Nephron progenitor cell (in vitro differentiated cells): ENCODE measurements at regions not wholly inside any gene's neighbourhood (a gene's known extent, or its start where the extent isn't known, plus 50 kb on each side); places are given as distances from the start of the nearest gene placed in this dataset.

ENCODE experiments used
- DNase-seq: peaks from one replicate; pipeline ENCODE4 v3.0.0; 2021
- H3K27ac Mint-ChIP-seq: 2 replicates; pipeline ENCODE4 v1.8.0; 2021; ENCODE audit warnings: mild to moderate bottlenecking, moderate library complexity, mixed read lengths
- H3K27me3 Mint-ChIP-seq: 2 replicates; pipeline ENCODE4 v1.8.0; 2021; ENCODE audit warnings: mild to moderate bottlenecking, low read depth, mixed read lengths; ENCODE audit not compliant: poor library complexity
- H3K36me3 Mint-ChIP-seq: 2 replicates; pipeline ENCODE4 v1.8.0; 2021; ENCODE audit warnings: low read depth, mixed read lengths
- H3K4me1 Mint-ChIP-seq: 2 replicates; pipeline ENCODE4 v1.8.0; 2021; ENCODE audit warnings: mixed read lengths
- H3K4me3 Mint-ChIP-seq: 2 replicates; pipeline ENCODE4 v1.8.0; 2021; ENCODE audit warnings: mild to moderate bottlenecking, moderate library complexity, mixed read lengths
- H3K9me3 Mint-ChIP-seq: 2 replicates; pipeline ENCODE4 v1.8.0; 2021; ENCODE audit warnings: mild to moderate bottlenecking, moderate library complexity, mixed read lengths
- CTCF ChIP-seq: fragments of 200-600 bp; sonication (generic); IDR thresholded peaks from 2 replicates; pipeline ENCODE4 v1.5.0; 2021; ENCODE audit warnings: antibody characterized with exemption

- Mint-ChIP-seq H3K27ac (no peak overlapping the region), H3K27me3 (peaks cover 7% of the 10 kb centered on the region), H3K4me3 (no peak overlapping the region), H3K9me3 (no peaks in the 10 kb centered on the region), H3K4me1 (no peaks in the 10 kb centered on the region), H3K36me3 (no peaks in the 10 kb centered on the region)
- DNase-seq, result no peak
- TF ChIP-seq CTCF, result no peak
These were observed 425.3 kb upstream of the FANCL start for GRCh38 chr2:58666323-58666970.

- Mint-ChIP-seq H3K9me3 (no peaks in the 10 kb centered on the region), H3K4me1 (no peaks in the 10 kb centered on the region), H3K4me3 (no peak overlapping the region), H3K27me3 (peaks cover 5% of the 10 kb centered on the region), H3K36me3 (no peaks in the 10 kb centered on the region), H3K27ac (no peak overlapping the region)
- no peak for TF ChIP-seq CTCF
- DNase-seq, result no peak
These were observed 424.0 kb upstream of the FANCL start for GRCh38 chr2:58665154-58665553.

GRCh38 chr2:58664523-58665151 lies 423.5 kb upstream of the FANCL start:
- no peaks in the 10 kb centered on the region for H3K4me1 Mint-ChIP-seq
- H3K36me3 Mint-ChIP-seq, result no peaks in the 10 kb centered on the region
- H3K9me3 Mint-ChIP-seq, result no peaks in the 10 kb centered on the region

GRCh38 chr2:58660046-58660445 lies 418.9 kb upstream of the FANCL start:
- no peaks in the 10 kb centered on the region for H3K27me3 Mint-ChIP-seq
- no peaks in the 10 kb centered on the region for H3K9me3 Mint-ChIP-seq
- H3K36me3 Mint-ChIP-seq, result no peaks in the 10 kb centered on the region
- H3K4me3 Mint-ChIP-seq, result no peak overlapping the region
- no peak for DNase-seq
- TF ChIP-seq CTCF, result no peak
- H3K4me1 Mint-ChIP-seq, result no peaks in the 10 kb centered on the region
- H3K27ac Mint-ChIP-seq, result no peak overlapping the region

More at GRCh38 chr2:58664523-58665151, 423.5 kb upstream of the FANCL start:
- DNase-seq, result no peak
- Mint-ChIP-seq H3K4me3 (no peak overlapping the region), H3K27ac (no peak overlapping the region), H3K27me3 (peaks cover 3% of the 10 kb centered on the region)
- no peak for TF ChIP-seq CTCF

- H3K4me3 Mint-ChIP-seq, result no peak overlapping the region
- H3K9me3 Mint-ChIP-seq, result no peaks in the 10 kb centered on the region
- no peaks in the 10 kb centered on the region for H3K36me3 Mint-ChIP-seq
- no peak for DNase-seq
- no peak for TF ChIP-seq CTCF
- H3K4me1 Mint-ChIP-seq, result peaks cover 13% of the 10 kb centered on the region
- H3K27me3 Mint-ChIP-seq, result no peaks in the 10 kb centered on the region
- H3K27ac Mint-ChIP-seq, result no peak overlapping the region
These were observed 414.0 kb upstream of the FANCL start for GRCh38 chr2:58655152-58655551.

- no peak for DNase-seq
- Mint-ChIP-seq H3K9me3 (no peaks in the 10 kb centered on the region), H3K27ac (no peak overlapping the region), H3K27me3 (no peaks in the 10 kb centered on the region), H3K36me3 (no peaks in the 10 kb centered on the region), H3K4me1 (peaks cover 22% of the 10 kb centered on the region), H3K4me3 (no peak overlapping the region)
- no peak for TF ChIP-seq CTCF
These were observed 410.8 kb upstream of the FANCL start for GRCh38 chr2:58651930-58652329.
